Trophoblast cell (in vitro differentiated cells and primary cell): ENCODE measurements at regions not wholly inside any gene's neighbourhood (a gene's known extent, or its start where the extent isn't known, plus 50 kb on each side); places are given as distances from the start of the nearest gene placed in this dataset.

Experiments
- DNase-seq, 2 donors: peaks; one replicate each; pipeline ENCODE4 v3.0.0-alpha.2; 2016
- H2AFZ ChIP-seq: 2 replicates; pipeline ENCODE4 v1.6.1; 2013; ENCODE audit warnings: low read length, moderate library complexity, mild to moderate bottlenecking; ENCODE audit not compliant: insufficient read depth, poor library complexity
- H2AK5ac ChIP-seq: 2 replicates; pipeline ENCODE4 v1.6.1; 2013; ENCODE audit warnings: mild to moderate bottlenecking, low read length
- H2BK120ac ChIP-seq: 2 replicates; pipeline ENCODE4 v1.6.1; 2013; ENCODE audit warnings: low read length, mild to moderate bottlenecking, moderate library complexity; ENCODE audit not compliant: insufficient read depth, poor library complexity
- H2BK12ac ChIP-seq: 2 replicates; pipeline ENCODE4 v1.6.1; 2013; ENCODE audit warnings: mild to moderate bottlenecking, low read length, moderate library complexity
- H2BK5ac ChIP-seq: 2 replicates; pipeline ENCODE4 v1.6.1; 2013; ENCODE audit warnings: low read length, low read depth, moderate library complexity, mild to moderate bottlenecking; ENCODE audit not compliant: poor library complexity
- H3K14ac ChIP-seq: 2 replicates; pipeline ENCODE4 v1.6.1; 2013; ENCODE audit warnings: mild to moderate bottlenecking, low read length
- H3K18ac ChIP-seq: 2 replicates; pipeline ENCODE4 v1.6.1; 2013; ENCODE audit warnings: mild to moderate bottlenecking, low read length
- H3K23ac ChIP-seq: 2 replicates; pipeline ENCODE4 v1.6.1; 2013; ENCODE audit warnings: low read length
- H3K27ac ChIP-seq: 2 replicates; pipeline ENCODE4 v1.5.1; 2013; ENCODE audit warnings: low read depth, mild to moderate bottlenecking, inconsistent platforms, low read length, moderate library complexity
- H3K27me3 ChIP-seq: 2 replicates; pipeline ENCODE4 v1.6.1; 2013; ENCODE audit warnings: inconsistent platforms, mild to moderate bottlenecking, low read length, moderate library complexity; ENCODE audit not compliant: insufficient read depth
- H3K36me3 ChIP-seq, 2 experiments: 1 replicate in 1 of 2; 2 replicates in 1 of 2; pipeline ENCODE4 v1.6.1; 2013; ENCODE audit warnings: low read length in 2 of 2, mild to moderate bottlenecking in 2 of 2, moderate library complexity in 1 of 2; ENCODE audit not compliant: insufficient read depth in 2 of 2, control insufficient read depth in 1 of 2
- H3K4ac ChIP-seq: 2 replicates; pipeline ENCODE4 v1.6.1; 2013; ENCODE audit warnings: low read depth, mild to moderate bottlenecking, low read length, moderate library complexity
- H3K4me1 ChIP-seq, 2 experiments: 1 replicate in 1 of 2; 2 replicates in 1 of 2; pipeline ENCODE4 v1.6.1; 2013; ENCODE audit warnings: low read length in 2 of 2, mild to moderate bottlenecking in 2 of 2, moderate library complexity in 1 of 2; ENCODE audit not compliant: insufficient read depth in 2 of 2, control insufficient read depth in 1 of 2
- H3K4me2 ChIP-seq: 2 replicates; pipeline ENCODE4 v1.6.1; 2013; ENCODE audit warnings: inconsistent platforms, mild to moderate bottlenecking, low read length, moderate library complexity
- H3K4me3 ChIP-seq: 2 replicates; pipeline ENCODE4 v1.5.1; 2013; ENCODE audit warnings: mild to moderate bottlenecking, low read depth, low read length, inconsistent platforms
- H3K79me1 ChIP-seq: one replicate; pipeline ENCODE4 v1.6.1; 2013; ENCODE audit warnings: low read length
- H3K79me2 ChIP-seq: 2 replicates; pipeline ENCODE4 v1.6.1; 2013; ENCODE audit warnings: low read length, mild to moderate bottlenecking; ENCODE audit not compliant: control insufficient read depth, insufficient read depth, poor library complexity
- H3K9ac ChIP-seq: 2 replicates; pipeline ENCODE4 v1.6.1; 2013; ENCODE audit warnings: mild to moderate bottlenecking, low read length
- H3K9me3 ChIP-seq: 2 replicates; pipeline ENCODE4 v1.6.1; 2013; ENCODE audit warnings: low read depth, mild to moderate bottlenecking, control low read depth, inconsistent platforms, low read length; ENCODE audit not compliant: insufficient read depth
- H4K12ac ChIP-seq: 2 replicates; pipeline ENCODE4 v1.6.1; 2013; ENCODE audit warnings: low read depth, mild to moderate bottlenecking, low read length, moderate library complexity
- H4K8ac ChIP-seq: 2 replicates; pipeline ENCODE4 v1.6.1; 2013; ENCODE audit warnings: low read depth, mild to moderate bottlenecking, low read length, moderate library complexity
- H4K91ac ChIP-seq: one replicate; pipeline ENCODE4 v1.6.1; 2013; ENCODE audit warnings: low read depth, mild to moderate bottlenecking, low read length, moderate library complexity
- WGBS: extraction: QIAGEN DNeasy Blood & Tissue Kit; methylation state at CpG from one replicate; pipeline ENCODE4 v1.1.7; 2013; ENCODE audit warnings: missing lambda C conversion rate; ENCODE audit not compliant: insufficient read length, insufficient coverage; ENCODE audit errors: extremely low coverage; 5-methylcytosine and 5-hydroxymethylcytosine counted together

DNA sequence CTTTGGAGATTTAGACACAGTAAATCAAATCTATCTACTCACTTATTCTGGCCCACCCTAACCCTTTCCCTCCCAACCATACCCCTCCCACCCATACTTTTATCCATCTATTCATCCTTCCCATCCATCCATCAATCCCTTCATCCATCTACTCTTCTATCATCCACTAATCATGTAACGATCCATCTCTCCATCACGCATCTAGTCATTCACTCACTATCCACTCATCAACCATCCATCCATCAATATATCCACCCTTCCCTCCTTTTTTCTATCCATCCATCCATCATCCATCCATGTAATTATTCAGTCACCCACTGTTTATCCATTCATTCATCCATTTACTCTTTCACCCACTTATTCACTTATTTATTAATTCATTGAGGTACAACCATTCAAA lies 74.0 kb downstream of the FOXD2 start:
- Histone ChIP-seq H2BK120ac (no peak overlapping the region), H2BK12ac (no peak overlapping the region), H3K36me3 (no peaks in the 10 kb centered on the region), H3K4ac (no peak overlapping the region), H3K4me2 (no peak overlapping the region), H3K9me3 (peaks cover 7% of the 10 kb centered on the region), H3K4me3 (no peak overlapping the region), H3K23ac (no peak overlapping the region), H3K4me1 (peaks cover 0 to 8% of the 10 kb centered on the region in 2 experiments), H3K14ac (no peak overlapping the region), H3K79me2 (no peaks in the 10 kb centered on the region), H3K18ac (no peak overlapping the region), H4K91ac (no peak overlapping the region), H3K9ac (no peak overlapping the region), H2AFZ (no peak overlapping the region), H3K27ac (no peak overlapping the region), H4K8ac (no peak overlapping the region), H3K79me1 (no peaks in the 10 kb centered on the region), H4K12ac (no peak overlapping the region), H2AK5ac (no peak overlapping the region), H3K27me3 (peaks cover 35% of the 10 kb centered on the region), H2BK5ac (no peak overlapping the region)
- WGBS: 100% methylated on average over 2 of the region's 2 CpGs
- no peak for DNase-seq

DNA sequence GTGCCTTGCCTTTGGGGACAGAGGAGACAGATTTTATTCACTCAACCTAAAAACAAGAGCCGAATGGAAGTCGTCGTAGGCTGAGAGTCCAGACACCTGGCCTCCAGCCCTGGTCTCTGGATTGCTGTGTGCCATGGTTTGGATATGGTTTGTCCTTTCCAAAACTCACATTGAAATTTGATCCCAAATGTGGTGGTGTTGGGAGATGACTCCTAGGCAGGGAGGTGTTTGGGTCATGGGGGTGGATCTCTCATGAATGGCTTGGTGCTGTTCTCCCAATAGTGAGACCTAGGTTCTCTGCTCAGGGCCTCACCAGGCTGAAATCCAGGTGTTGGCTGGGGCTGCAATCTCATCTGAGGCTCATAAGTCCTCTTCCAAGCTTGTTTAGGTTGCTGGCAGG lies 75.5 kb downstream of the FOXD2 start:
- H3K23ac ChIP-seq: no peak overlapping the region
- no peak overlapping the region for H2BK12ac ChIP-seq
- H4K8ac ChIP-seq: no peak overlapping the region
- no CpG with 5 or more reads among the region's 3 CpGs for WGBS
- H3K4me2 ChIP-seq: no peak overlapping the region
- H2BK5ac ChIP-seq: no peak overlapping the region
- H3K79me1 ChIP-seq: no peaks in the 10 kb centered on the region
- H3K4ac ChIP-seq: no peak overlapping the region
- no peak overlapping the region for H4K12ac ChIP-seq
- H2AK5ac ChIP-seq: no peak overlapping the region
- H3K27ac ChIP-seq: no peak overlapping the region
- H2AFZ ChIP-seq: no peak overlapping the region
- H3K14ac ChIP-seq: no peak overlapping the region
- no peak overlapping the region for H3K9ac ChIP-seq
- H3K27me3 ChIP-seq: peaks cover 19% of the 10 kb centered on the region
- no peaks in the 10 kb centered on the region for H3K4me1 ChIP-seq
- H3K9me3 ChIP-seq: peaks cover 3% of the 10 kb centered on the region
- no peak overlapping the region for H4K91ac ChIP-seq
- DNase-seq: no peak
- H3K36me3 ChIP-seq: no peaks in the 10 kb centered on the region
- no peak overlapping the region for H3K4me3 ChIP-seq
- no peak overlapping the region for H2BK120ac ChIP-seq
- H3K18ac ChIP-seq: no peak overlapping the region
- no peaks in the 10 kb centered on the region for H3K79me2 ChIP-seq

DNA sequence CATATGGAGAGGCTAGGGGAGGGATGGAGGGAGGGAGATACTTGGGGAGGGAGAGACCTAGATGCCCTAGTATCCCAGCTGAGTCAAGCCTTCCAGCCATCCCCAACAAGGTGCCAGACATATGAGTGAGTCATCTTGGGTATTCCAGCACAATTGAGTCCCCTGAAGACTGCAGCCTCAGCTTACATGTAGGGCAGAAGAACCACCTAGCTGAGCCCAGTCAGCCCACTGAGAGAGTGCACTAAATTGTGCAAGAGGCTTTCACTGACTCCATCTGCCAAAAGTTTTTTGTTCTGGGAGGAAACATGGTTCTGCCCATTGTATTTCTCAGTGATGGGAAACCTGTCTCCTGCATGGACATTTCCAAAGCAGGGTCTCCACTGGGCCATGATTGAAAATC lies 76.4 kb downstream of the FOXD2 start:
- Histone ChIP-seq H2BK5ac (no peak overlapping the region), H3K4ac (no peak overlapping the region)

DNA sequence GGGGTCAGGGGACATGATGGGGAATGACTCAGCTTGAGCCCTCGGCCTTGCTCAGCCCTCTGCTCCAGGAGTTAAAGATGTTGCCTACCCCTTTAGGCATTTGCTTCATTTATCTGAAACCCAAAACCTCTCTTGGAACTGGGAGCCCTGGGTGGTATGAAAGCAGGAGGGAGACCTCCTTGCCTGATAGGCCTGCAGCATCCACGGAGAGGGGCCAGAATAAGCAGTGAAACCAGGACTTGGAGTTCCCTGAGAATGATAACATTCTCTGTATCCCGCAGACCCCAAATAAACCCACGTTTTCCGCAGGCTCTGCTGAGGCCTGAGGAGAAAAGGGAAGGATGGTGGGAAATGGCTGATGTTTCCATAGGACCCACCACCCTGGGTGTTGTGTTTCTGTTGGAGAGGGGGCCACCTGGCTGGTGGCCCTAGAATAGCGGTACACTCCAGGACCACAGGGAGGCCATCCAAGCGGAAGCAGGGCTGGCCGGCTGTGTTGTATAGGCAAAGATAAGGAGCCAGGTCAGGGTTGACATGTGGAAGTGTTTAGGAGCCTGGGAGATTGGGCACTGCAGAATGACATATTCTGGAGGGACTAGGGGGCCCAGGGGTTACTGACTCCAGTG lies 77.4 kb downstream of the FOXD2 start:
- H3K79me2 ChIP-seq: no peaks in the 10 kb centered on the region
- no peak overlapping the region for H2BK12ac ChIP-seq
- no peak overlapping the region for H3K14ac ChIP-seq
- H3K4me1 ChIP-seq: no peaks in the 10 kb centered on the region
- no peak overlapping the region for H3K23ac ChIP-seq
- H2BK5ac ChIP-seq: no peak overlapping the region
- H3K36me3 ChIP-seq: no peaks in the 10 kb centered on the region
- H3K27ac ChIP-seq: no peak overlapping the region
- no peak overlapping the region for H2AK5ac ChIP-seq
- no peaks in the 10 kb centered on the region for H3K79me1 ChIP-seq
- no peak for DNase-seq
- peaks cover 3% of the 10 kb centered on the region for H3K9me3 ChIP-seq
- no peak overlapping the region for H3K4ac ChIP-seq
- H3K9ac ChIP-seq: no peak overlapping the region
- H4K91ac ChIP-seq: no peak overlapping the region
- H3K4me2 ChIP-seq: no peak overlapping the region
- WGBS: no CpG with 5 or more reads among the region's 8 CpGs
- H2BK120ac ChIP-seq: no peak overlapping the region
- no peak overlapping the region for H4K8ac ChIP-seq
- H4K12ac ChIP-seq: no peak overlapping the region
- peaks cover 2% of the 10 kb centered on the region for H3K27me3 ChIP-seq
- no peak overlapping the region for H3K4me3 ChIP-seq
- H2AFZ ChIP-seq: no peak overlapping the region
- no peak overlapping the region for H3K18ac ChIP-seq

More for the DNA sequence above, 76.4 kb downstream of the FOXD2 start:
- Histone ChIP-seq H3K14ac (no peak overlapping the region), H3K4me3 (no peak overlapping the region), H3K27ac (no peak overlapping the region), H3K9ac (no peak overlapping the region), H3K79me2 (no peaks in the 10 kb centered on the region), H3K18ac (no peak overlapping the region), H4K8ac (no peak overlapping the region), H3K4me1 (no peaks in the 10 kb centered on the region), H2AFZ (no peak overlapping the region), H4K12ac (no peak overlapping the region), H3K23ac (no peak overlapping the region), H3K9me3 (peaks cover 3% of the 10 kb centered on the region), H2BK120ac (no peak overlapping the region), H3K79me1 (no peaks in the 10 kb centered on the region), H3K27me3 (peaks cover 11% of the 10 kb centered on the region), H4K91ac (no peak overlapping the region), H3K36me3 (no peaks in the 10 kb centered on the region), H2AK5ac (no peak overlapping the region), H2BK12ac (no peak overlapping the region), H3K4me2 (no peak overlapping the region)
- no peak for DNase-seq
